VCaP (cell line): ENCODE measurements at regions not wholly inside any gene's neighbourhood (a gene's known extent, or its start where the extent isn't known, plus 50 kb on each side); places are given as distances from the start of the nearest gene placed in this dataset.

ENCODE experiments used
- H3K27ac ChIP-seq: fragments of 450-650 bp; 2 replicates; pipeline ENCODE4 v1.5.1; 2017
- TF ChIP-seq, protein P1 (sequence below): fragments of 450-650 bp; conservative IDR thresholded peaks from 2 replicates; pipeline ENCODE4 v1.5.1; 2017; ENCODE audit warnings: mild to moderate bottlenecking, moderate library complexity

DNA sequence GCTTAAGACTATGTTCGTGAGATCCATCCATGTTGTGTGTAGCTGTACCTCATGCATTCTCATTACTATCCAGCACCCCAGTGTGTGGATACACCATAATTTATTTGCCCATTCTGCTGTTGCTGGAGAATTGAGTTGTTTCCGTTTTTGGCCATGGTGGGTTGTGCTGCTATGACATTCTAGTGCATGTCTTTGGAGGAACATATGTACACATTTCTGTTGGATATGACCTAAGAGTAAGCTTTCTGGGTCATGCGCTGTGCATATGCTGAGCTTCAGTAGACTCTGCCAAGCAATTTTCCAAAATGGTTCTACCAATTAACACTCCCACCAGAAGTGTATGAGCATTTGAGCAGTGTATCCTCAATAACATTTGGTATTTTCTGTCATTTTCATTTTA lies 316.6 kb downstream of the MIAT start:
- H3K27ac ChIP-seq = no peak overlapping the region
- TF ChIP-seq, protein P1, sequence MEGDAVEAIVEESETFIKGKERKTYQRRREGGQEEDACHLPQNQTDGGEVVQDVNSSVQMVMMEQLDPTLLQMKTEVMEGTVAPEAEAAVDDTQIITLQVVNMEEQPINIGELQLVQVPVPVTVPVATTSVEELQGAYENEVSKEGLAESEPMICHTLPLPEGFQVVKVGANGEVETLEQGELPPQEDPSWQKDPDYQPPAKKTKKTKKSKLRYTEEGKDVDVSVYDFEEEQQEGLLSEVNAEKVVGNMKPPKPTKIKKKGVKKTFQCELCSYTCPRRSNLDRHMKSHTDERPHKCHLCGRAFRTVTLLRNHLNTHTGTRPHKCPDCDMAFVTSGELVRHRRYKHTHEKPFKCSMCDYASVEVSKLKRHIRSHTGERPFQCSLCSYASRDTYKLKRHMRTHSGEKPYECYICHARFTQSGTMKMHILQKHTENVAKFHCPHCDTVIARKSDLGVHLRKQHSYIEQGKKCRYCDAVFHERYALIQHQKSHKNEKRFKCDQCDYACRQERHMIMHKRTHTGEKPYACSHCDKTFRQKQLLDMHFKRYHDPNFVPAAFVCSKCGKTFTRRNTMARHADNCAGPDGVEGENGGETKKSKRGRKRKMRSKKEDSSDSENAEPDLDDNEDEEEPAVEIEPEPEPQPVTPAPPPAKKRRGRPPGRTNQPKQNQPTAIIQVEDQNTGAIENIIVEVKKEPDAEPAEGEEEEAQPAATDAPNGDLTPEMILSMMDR = no peak

DNA sequence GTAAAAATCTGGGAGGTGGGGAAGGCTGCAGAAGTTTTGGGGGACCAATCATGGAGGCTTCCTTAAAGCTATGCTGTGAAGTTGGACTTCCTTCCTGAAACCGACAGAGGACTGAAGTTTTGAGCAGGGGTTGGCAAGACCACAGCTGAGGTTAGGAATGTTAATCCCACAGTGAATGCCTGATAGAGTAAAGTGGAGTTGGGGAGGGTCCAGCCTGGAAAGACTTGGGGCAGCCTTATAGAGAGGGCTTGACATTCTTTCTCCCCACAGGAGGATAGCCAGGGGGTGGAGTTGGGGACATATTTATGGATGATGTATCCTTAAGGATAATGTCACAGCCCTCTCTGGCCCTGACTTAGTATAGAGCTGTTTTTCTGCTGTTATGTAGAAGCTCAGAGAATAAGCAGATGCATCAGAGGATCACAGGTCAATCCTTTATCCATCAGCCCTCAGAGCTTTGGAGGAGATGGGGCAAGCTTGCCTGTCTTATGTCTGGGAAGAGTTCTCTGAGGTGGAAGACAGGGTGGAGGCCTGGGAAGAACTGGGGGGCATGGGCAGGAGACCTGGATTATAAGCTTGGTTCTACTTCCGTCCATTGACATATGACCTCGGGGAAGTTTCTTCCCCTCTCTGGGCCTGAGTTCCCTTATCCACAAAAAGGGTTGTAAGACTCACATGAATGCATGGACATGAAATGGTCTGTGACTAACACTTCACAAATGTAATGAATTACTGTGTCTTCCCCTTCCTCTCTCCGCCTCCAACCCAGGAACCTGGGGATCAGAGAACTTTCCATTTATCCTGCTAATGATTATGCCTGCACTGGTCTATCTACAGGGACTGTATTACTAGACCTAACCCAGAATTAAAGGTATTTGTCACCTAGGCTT lies 317.8 kb downstream of the MIAT start:
- H3K27ac ChIP-seq = no peak overlapping the region
- TF ChIP-seq, protein P1 = no peak

DNA sequence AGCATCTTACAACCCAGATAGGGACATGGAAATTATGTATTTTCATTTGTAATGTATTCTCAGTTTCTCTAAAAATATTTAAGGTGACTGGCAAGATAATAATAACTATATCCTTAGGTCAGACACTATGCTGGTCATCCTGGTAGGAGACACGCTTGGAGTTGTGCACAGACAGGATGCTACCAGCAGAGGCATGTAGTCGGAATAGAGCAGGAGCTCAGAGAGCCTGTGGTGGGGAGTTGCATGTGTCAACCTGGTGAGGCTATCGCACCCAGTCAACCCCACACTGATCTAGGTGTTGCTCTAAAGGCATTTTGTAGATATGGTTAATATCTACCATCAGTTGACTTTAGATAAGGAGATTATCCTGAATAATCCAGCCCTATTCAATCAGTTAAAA lies 318.5 kb downstream of the MIAT start:
- no peak overlapping the region for H3K27ac ChIP-seq
- TF ChIP-seq, protein P1 = no peak

DNA sequence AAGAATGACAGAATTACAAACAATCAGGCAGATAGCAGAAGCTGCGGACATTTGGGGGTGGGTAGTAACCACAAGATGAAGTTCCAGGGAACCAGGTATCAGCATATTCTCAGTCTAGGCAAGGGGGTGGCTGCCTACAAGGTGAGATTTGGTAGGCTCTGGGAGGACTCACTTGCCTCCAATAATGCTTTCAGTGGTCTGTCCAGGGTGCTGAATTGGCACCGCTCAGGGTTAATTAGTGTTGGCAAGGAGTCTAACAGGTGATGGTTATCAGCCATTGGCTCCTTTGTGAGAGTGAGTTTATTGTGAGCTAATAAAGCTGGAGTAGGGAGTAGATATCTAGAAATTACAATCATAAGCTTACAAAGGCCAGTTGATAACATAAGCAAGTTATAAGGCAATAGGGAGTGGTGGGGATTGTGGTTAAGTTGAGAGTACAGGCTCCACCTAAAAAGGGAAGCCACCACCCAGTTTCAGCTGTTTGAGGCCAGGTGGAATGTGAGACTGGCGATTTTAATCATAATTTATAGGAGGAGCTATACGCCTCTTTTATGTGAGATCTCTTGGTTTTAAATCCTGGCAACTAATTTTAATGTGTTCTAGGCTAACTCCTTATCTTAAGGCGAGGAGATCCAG lies 320.5 kb downstream of the MIAT start:
- no peak overlapping the region for H3K27ac ChIP-seq
- TF ChIP-seq, protein P1 = no peak

DNA sequence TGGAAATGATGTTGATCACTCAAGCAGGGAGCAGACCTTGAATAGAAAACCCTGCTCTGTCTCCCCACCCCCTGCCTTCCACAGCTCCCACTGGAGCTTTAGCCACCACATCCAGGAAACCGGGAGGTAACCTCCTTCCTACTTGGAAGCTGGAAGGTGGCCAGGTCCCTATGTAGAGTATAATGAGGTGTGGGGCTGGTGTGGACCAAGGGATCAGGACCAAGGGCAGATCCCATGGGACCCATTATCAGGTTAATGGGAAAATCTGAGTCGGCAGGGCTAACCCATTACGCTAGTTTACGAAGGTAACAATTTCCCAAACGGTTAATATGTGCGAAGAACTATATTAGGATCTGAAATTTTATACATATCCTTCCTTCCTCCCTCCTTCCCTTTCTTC lies 321.9 kb downstream of the MIAT start:
- no peak overlapping the region for H3K27ac ChIP-seq
- TF ChIP-seq, protein P1 = no peak

DNA sequence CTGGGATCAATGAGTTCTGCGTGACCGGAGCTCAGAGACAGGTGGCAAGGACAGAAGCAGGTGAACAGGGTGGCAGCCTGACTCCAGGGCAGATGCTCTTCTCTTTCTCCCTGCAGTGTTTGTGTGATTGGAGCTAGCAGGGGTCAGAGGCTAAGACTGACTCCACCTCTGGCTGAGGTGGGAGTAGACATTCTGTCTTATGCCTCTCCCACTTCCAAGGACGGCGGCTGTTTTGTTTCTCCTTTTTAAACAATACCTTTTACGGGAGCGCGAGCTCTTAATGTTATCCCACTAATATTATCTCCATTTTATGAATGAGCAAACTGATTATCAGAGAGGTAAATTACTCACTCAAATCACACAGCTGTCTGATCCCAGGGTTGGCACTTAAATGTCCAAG lies 323.7 kb downstream of the MIAT start:
- TF ChIP-seq, protein P1 = no peak
- H3K27ac ChIP-seq = no peak overlapping the region

DNA sequence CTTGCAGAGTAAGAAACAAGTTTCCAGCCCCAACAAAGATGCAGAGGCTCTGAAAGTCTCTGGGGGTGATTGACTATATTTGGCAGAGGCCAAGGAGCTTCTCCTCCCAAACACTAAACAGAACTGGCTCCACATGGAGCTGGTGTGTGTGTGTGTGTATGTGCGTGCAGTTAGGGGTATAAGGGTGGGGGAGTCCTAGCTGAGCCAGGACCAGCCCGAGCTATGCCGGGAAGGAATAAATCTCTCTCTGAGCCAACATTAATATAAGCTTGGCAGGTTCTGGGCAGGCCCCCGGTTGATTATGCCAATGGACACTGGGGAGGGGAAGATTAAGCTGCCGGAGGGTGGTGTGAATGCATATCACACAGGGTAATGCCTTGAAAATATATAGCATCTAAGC lies 324.2 kb downstream of the MIAT start:
- TF ChIP-seq, protein P1 = no peak

More for the DNA sequence above, 324.2 kb downstream of the MIAT start:
- no peak overlapping the region for H3K27ac ChIP-seq
